ENCODE measurements at regions not wholly inside any gene's neighbourhood (a gene's known extent, or its start where the extent isn't known, plus 50 kb on each side); places are given as distances from the start of the nearest gene placed in this dataset.
A peak's percentile ranks its signal among the peaks of the same experiment; 100 is the strongest.

DNA sequence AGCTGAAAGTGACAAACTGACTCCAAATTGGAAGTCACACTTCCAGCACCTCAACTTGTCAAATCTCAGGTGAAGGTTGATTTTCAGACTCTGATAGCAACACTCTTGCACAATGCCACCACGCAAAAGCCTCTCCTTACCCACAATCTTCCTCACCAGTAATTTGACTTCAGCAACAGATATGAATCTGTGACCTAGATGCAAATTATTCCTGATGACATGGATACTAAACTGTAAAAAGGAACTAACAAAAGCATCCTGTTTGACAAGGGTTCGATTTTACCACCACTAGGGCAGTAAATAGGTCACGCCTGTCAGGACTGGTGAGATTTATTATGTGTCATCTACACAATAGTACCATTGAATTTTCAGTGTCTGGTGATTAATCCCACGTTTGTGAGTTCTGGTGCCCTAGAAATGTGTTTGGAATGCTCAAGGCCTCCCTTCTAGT, 134.4 kb upstream of the COL21A1 start:
- H2BK12ac ChIP-seq (ENCODE audit: low read length): no peak overlapping the region
- H3K79me1 ChIP-seq (ENCODE audit: low read length): peaks cover 29% of the 10 kb centered on the region
- WGBS (ENCODE audit: extremely low coverage, insufficient coverage, insufficient read length): no CpG with 5 or more reads among the region's 4 CpGs
- no peak overlapping the region for H3K4ac ChIP-seq (ENCODE audit: low read depth, low read length)
- no peak overlapping the region for H4K91ac ChIP-seq (ENCODE audit: low read depth, low read length)
- H3K9ac ChIP-seq (ENCODE audit: low read length): no peak overlapping the region
- H3K36me3 ChIP-seq (ENCODE audit: control insufficient read depth in 1 of 2, insufficient read depth in 2 of 2, low read length in 2 of 2): no peaks in the 10 kb centered on the region
- no peak overlapping the region for H3K14ac ChIP-seq (ENCODE audit: low read length)
- no peak overlapping the region for H3K4me2 ChIP-seq (ENCODE audit: low read length)
- H3K27me3 ChIP-seq (ENCODE audit: insufficient read depth, low read length): no peaks in the 10 kb centered on the region
- H3K27ac ChIP-seq (ENCODE audit: low read depth, low read length): no peak overlapping the region
- H3K4me3 ChIP-seq (ENCODE audit: low read depth, low read length): no peak overlapping the region
- H3K18ac ChIP-seq (ENCODE audit: low read length): no peak overlapping the region
- H4K8ac ChIP-seq (ENCODE audit: low read depth, low read length): no peak overlapping the region
- peak; percentile 54 to 77 for DNase-seq
- no peaks in the 10 kb centered on the region for H3K9me3 ChIP-seq (ENCODE audit: insufficient read depth, low read depth, low read length)
- H3K23ac ChIP-seq (ENCODE audit: low read length): no peak overlapping the region
- no peak overlapping the region for H2AK5ac ChIP-seq (ENCODE audit: low read length)
- H3K79me2 ChIP-seq (ENCODE audit: control insufficient read depth, insufficient read depth, low read length, poor library complexity): peaks cover 8% of the 10 kb centered on the region
- H2BK5ac ChIP-seq (ENCODE audit: low read depth, low read length, poor library complexity): no peak overlapping the region
- H2AFZ ChIP-seq (ENCODE audit: insufficient read depth, low read length, poor library complexity): no peak overlapping the region
- H2BK120ac ChIP-seq (ENCODE audit: insufficient read depth, low read length, poor library complexity): no peak overlapping the region
- no peak overlapping the region for H4K12ac ChIP-seq (ENCODE audit: low read depth, low read length)
- peaks cover 27% of the 10 kb centered on the region in 2 experiments for H3K4me1 ChIP-seq (ENCODE audit: control insufficient read depth in 1 of 2, insufficient read depth in 2 of 2, low read length in 2 of 2)

DNA sequence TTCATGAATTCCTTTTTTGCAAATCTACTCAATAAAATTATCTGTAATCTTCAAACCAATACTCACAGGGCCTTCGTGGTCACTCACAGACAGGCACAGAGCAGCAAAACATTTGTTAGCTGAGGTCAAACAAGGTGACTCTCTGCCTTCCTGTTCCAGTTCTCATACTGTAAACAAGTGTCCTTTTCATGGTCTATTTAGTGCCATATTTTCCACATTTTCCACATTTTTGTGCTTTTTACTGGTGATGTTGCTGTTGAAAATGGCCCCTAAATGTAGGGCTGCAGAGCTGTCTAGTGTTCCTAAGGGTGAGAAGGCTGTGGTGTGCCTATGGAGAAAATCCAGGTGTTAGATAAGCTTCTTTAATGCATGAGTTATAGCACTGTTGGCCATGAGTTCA, 133.1 kb upstream of the COL21A1 start:
- H4K12ac ChIP-seq (ENCODE audit: low read depth, low read length): no peak overlapping the region
- no peak overlapping the region for H3K4ac ChIP-seq (ENCODE audit: low read depth, low read length)

DNA sequence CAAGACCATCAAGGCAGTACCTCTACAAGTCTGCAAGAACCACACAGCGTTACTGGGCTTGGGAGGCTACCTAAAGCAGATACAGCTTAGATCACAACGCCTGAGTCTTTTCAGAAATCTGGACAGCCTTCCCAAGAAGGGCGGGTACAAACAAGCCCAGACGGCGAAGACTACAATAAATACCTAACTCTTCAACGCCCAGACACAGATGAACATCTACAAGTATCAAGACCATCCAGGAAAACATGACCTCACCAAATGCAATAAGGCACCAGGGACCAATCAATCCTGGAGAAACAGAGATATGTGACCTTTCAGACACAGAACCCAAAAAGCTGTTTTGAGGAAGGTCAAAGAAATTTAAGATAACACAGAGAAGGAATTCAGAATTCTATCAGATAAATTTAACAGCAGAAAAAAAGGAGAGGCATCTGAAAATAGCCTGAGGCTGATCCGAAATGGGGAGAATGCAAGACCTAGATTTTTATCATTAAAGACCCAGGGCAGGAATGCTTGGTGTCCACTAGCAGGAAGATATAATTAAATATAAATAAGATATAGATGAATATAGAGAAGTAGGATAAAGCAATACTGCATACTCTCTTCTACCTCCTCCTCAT, 131.7 kb upstream of the COL21A1 start:
- H3K9ac ChIP-seq (ENCODE audit: low read length): no peak overlapping the region
- no peaks in the 10 kb centered on the region for H3K36me3 ChIP-seq (ENCODE audit: control insufficient read depth in 1 of 2, insufficient read depth in 2 of 2, low read length in 2 of 2)
- no peaks in the 10 kb centered on the region for H3K9me3 ChIP-seq (ENCODE audit: insufficient read depth, low read depth, low read length)
- peak overlapping the region; percentile 78 for H2BK120ac ChIP-seq (ENCODE audit: insufficient read depth, low read length, poor library complexity)
- DNase-seq: peak; percentile 53 to 84
- no peak overlapping the region for H3K14ac ChIP-seq (ENCODE audit: low read length)
- peak overlapping the region; percentile 81 for H3K27ac ChIP-seq (ENCODE audit: low read depth, low read length)
- H3K79me2 ChIP-seq (ENCODE audit: control insufficient read depth, insufficient read depth, low read length, poor library complexity): peaks cover 6% of the 10 kb centered on the region
- H4K91ac ChIP-seq (ENCODE audit: low read depth, low read length): peak overlapping the region; percentile 89
- no peak overlapping the region for H4K8ac ChIP-seq (ENCODE audit: low read depth, low read length)
- no peak overlapping the region for H2BK12ac ChIP-seq (ENCODE audit: low read length)
- H2AFZ ChIP-seq (ENCODE audit: insufficient read depth, low read length, poor library complexity): no peak overlapping the region
- H3K27me3 ChIP-seq (ENCODE audit: insufficient read depth, low read length): no peaks in the 10 kb centered on the region
- no peak overlapping the region for H3K4me2 ChIP-seq (ENCODE audit: low read length)
- H4K12ac ChIP-seq (ENCODE audit: low read depth, low read length): no peak overlapping the region
- H3K4me3 ChIP-seq (ENCODE audit: low read depth, low read length): no peak overlapping the region
- H3K4ac ChIP-seq (ENCODE audit: low read depth, low read length): no peak overlapping the region
- WGBS (ENCODE audit: extremely low coverage, insufficient coverage, insufficient read length): no CpG with 5 or more reads among the region's 7 CpGs
- no peak overlapping the region for H3K23ac ChIP-seq (ENCODE audit: low read length)
- H2AK5ac ChIP-seq (ENCODE audit: low read length): no peak overlapping the region
- peaks cover 18 to 21% of the 10 kb centered on the region in 2 experiments for H3K4me1 ChIP-seq (ENCODE audit: control insufficient read depth in 1 of 2, insufficient read depth in 2 of 2, low read length in 2 of 2)
- no peak overlapping the region for H3K18ac ChIP-seq (ENCODE audit: low read length)
- H2BK5ac ChIP-seq (ENCODE audit: low read depth, low read length, poor library complexity): peak overlapping the region; percentile 80
- peaks cover 19% of the 10 kb centered on the region for H3K79me1 ChIP-seq (ENCODE audit: low read length)

More for the DNA sequence above, 133.1 kb upstream of the COL21A1 start:
- H2BK120ac ChIP-seq (ENCODE audit: insufficient read depth, low read length, poor library complexity): no peak overlapping the region
- H3K27ac ChIP-seq (ENCODE audit: low read depth, low read length): no peak overlapping the region
- H3K4me1 ChIP-seq (ENCODE audit: control insufficient read depth in 1 of 2, insufficient read depth in 2 of 2, low read length in 2 of 2): peaks cover 23 to 27% of the 10 kb centered on the region in 2 experiments
- H3K9me3 ChIP-seq (ENCODE audit: insufficient read depth, low read depth, low read length): no peaks in the 10 kb centered on the region
- H4K8ac ChIP-seq (ENCODE audit: low read depth, low read length): no peak overlapping the region
- peak in 1 of 2 donors; percentile 58 for DNase-seq
- H3K4me3 ChIP-seq (ENCODE audit: low read depth, low read length): no peak overlapping the region
- no CpG with 5 or more reads among the region's 1 CpG for WGBS (ENCODE audit: extremely low coverage, insufficient coverage, insufficient read length)
- H2BK12ac ChIP-seq (ENCODE audit: low read length): no peak overlapping the region
- no peak overlapping the region for H3K9ac ChIP-seq (ENCODE audit: low read length)
- no peak overlapping the region for H2BK5ac ChIP-seq (ENCODE audit: low read depth, low read length, poor library complexity)
- H3K36me3 ChIP-seq (ENCODE audit: control insufficient read depth in 1 of 2, insufficient read depth in 2 of 2, low read length in 2 of 2): no peaks in the 10 kb centered on the region
- no peak overlapping the region for H3K18ac ChIP-seq (ENCODE audit: low read length)
- H3K79me2 ChIP-seq (ENCODE audit: control insufficient read depth, insufficient read depth, low read length, poor library complexity): peaks cover 8% of the 10 kb centered on the region
- no peak overlapping the region for H4K91ac ChIP-seq (ENCODE audit: low read depth, low read length)
- H3K79me1 ChIP-seq (ENCODE audit: low read length): peaks cover 24% of the 10 kb centered on the region
- H2AK5ac ChIP-seq (ENCODE audit: low read length): no peak overlapping the region
- H3K14ac ChIP-seq (ENCODE audit: low read length): no peak overlapping the region
- H2AFZ ChIP-seq (ENCODE audit: insufficient read depth, low read length, poor library complexity): no peak overlapping the region
- no peak overlapping the region for H3K23ac ChIP-seq (ENCODE audit: low read length)
- no peak overlapping the region for H3K4me2 ChIP-seq (ENCODE audit: low read length)
- no peaks in the 10 kb centered on the region for H3K27me3 ChIP-seq (ENCODE audit: insufficient read depth, low read length)

DNA sequence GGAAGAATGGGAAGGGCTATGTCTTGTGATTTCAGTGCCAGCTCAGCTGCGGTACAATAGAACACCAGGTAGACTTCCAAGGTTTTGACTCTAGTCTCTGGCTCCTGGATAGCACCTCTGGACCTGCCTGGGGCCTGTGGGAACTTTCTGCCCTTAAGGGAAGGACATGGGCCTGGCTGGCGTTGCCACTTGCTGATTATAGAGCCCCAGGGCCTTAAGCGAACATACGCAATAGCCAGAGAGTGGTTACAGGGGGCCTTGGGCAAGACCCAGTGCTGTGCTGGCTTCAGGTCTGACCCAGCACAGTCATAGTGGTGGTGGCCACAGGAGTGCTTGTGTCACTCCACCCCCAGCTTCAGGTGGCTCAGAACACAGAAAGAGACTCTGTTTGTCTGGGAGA, 131.1 kb upstream of the COL21A1 start:
- H3K9ac ChIP-seq (ENCODE audit: low read length): no peak overlapping the region
- peak overlapping the region; percentile 89 for H4K91ac ChIP-seq (ENCODE audit: low read depth, low read length)
- H3K27me3 ChIP-seq (ENCODE audit: insufficient read depth, low read length): no peaks in the 10 kb centered on the region
- no peak overlapping the region for H3K4me3 ChIP-seq (ENCODE audit: low read depth, low read length)
- no peak overlapping the region for H2AFZ ChIP-seq (ENCODE audit: insufficient read depth, low read length, poor library complexity)
- H3K4ac ChIP-seq (ENCODE audit: low read depth, low read length): no peak overlapping the region
- peak; percentile 92 to 95 for DNase-seq
- H3K4me2 ChIP-seq (ENCODE audit: low read length): no peak overlapping the region
- peak overlapping the region; percentile 87 for H2BK12ac ChIP-seq (ENCODE audit: low read length)
- H4K12ac ChIP-seq (ENCODE audit: low read depth, low read length): no peak overlapping the region
- H2AK5ac ChIP-seq (ENCODE audit: low read length): peak overlapping the region; percentile 38
- peaks cover 6% of the 10 kb centered on the region for H3K79me2 ChIP-seq (ENCODE audit: control insufficient read depth, insufficient read depth, low read length, poor library complexity)
- H3K4me1 ChIP-seq (ENCODE audit: control insufficient read depth in 1 of 2, insufficient read depth in 2 of 2, low read length in 2 of 2): peaks cover 18 to 21% of the 10 kb centered on the region in 2 experiments
- H2BK120ac ChIP-seq (ENCODE audit: insufficient read depth, low read length, poor library complexity): peak overlapping the region; percentile 78
- peak overlapping the region; percentile 72 for H4K8ac ChIP-seq (ENCODE audit: low read depth, low read length)
- WGBS (ENCODE audit: extremely low coverage, insufficient coverage, insufficient read length): no CpG with 5 or more reads among the region's 4 CpGs
- no peaks in the 10 kb centered on the region for H3K9me3 ChIP-seq (ENCODE audit: insufficient read depth, low read depth, low read length)
- H3K18ac ChIP-seq (ENCODE audit: low read length): peak overlapping the region; percentile 57
- H3K27ac ChIP-seq (ENCODE audit: low read depth, low read length): peak overlapping the region; percentile 81
- no peak overlapping the region for H3K23ac ChIP-seq (ENCODE audit: low read length)
- H2BK5ac ChIP-seq (ENCODE audit: low read depth, low read length, poor library complexity): peak overlapping the region; percentile 80
- H3K36me3 ChIP-seq (ENCODE audit: control insufficient read depth in 1 of 2, insufficient read depth in 2 of 2, low read length in 2 of 2): no peaks in the 10 kb centered on the region
- peaks cover 17% of the 10 kb centered on the region for H3K79me1 ChIP-seq (ENCODE audit: low read length)
- peak overlapping the region; percentile 62 for H3K14ac ChIP-seq (ENCODE audit: low read length)
